Psoas muscle (tissue), 7 donors: ENCODE measurements at regions not wholly inside any gene's neighbourhood (a gene's known extent, or its start where the extent isn't known, plus 50 kb on each side); places are given as distances from the start of the nearest gene placed in this dataset.
"Not testable (repeated sequence)": the region's sequence is repeated elsewhere in the genome, so short reads cannot be mapped to it uniquely, and the experiment has no call there.

ENCODE experiments used
- ATAC-seq, 4 donors: fragments of 200-7000 bp; cut with Tn5 transposase; one replicate each; pipeline ENCODE4 v1.9.1; 2020; ENCODE audit warnings: moderate library complexity in 3 of 4, mild to moderate bottlenecking in 2 of 4
- DNase-seq, 2 donors: peaks; one replicate each; pipeline ENCODE4 v3.0.0-alpha.2; 2020
- H3K27ac ChIP-seq: fragments of 200-600 bp; one replicate; pipeline ENCODE4 v1.8.0; 2022
- H3K27me3 ChIP-seq, 3 donors: fragments of 200-600 bp in 1 of 3; one replicate each; pipeline versions ENCODE4 v1.6.1 to v1.8.0; 2013 to 2022; ENCODE audit warnings: low read length in 2 of 3, mild to moderate bottlenecking in 2 of 3, moderate library complexity in 1 of 3; ENCODE audit not compliant: insufficient read depth in 3 of 3
- H3K36me3 ChIP-seq, 2 donors: fragments of 200-600 bp in 1 of 2; one replicate each; pipeline versions ENCODE4 v1.6.1 to v1.8.0; 2013 to 2022; ENCODE audit warnings: low read depth in 1 of 2, mild to moderate bottlenecking in 1 of 2, moderate library complexity in 1 of 2; ENCODE audit not compliant: insufficient read depth in 1 of 2
- H3K4me1 ChIP-seq: fragments of 200-600 bp; one replicate; pipeline ENCODE4 v1.8.0; 2022
- H3K4me3 ChIP-seq: fragments of 200-600 bp; one replicate; pipeline ENCODE4 v1.8.0; 2022; ENCODE audit warnings: mild to moderate bottlenecking
- H3K9me3 ChIP-seq: fragments of 200-600 bp; one replicate; pipeline ENCODE4 v1.8.0; 2022
- WGBS, 3 donors: extraction: QIAGEN DNeasy Blood & Tissue Kit; methylation state at CpG; one replicate each; pipeline versions ENCODE4 v1.1.6 to v1.1.7; 2013; 5-methylcytosine and 5-hydroxymethylcytosine counted together
- intact Hi-C, 2 donors: fragments of 100-400 bp; cut with DNase I; formaldehyde crosslinking; loops; one replicate each; pipeline versions ENCODE4 v1.11.0 to v1.14.2; 2022
- TF ChIP-seq, protein P1 (sequence below): fragments of 200-600 bp; IDR thresholded peaks from one replicate; pipeline ENCODE4 v1.8.0; 2022; ENCODE audit warnings: antibody characterized with exemption
- donor health status: healthy with polysubstance abuse.
- donor health status: DM: no; HTN: no; CAD: no; lungs with moderate emphysema.
- donor health status: Bipolar disorder and iron deficiency.
- donor health status: healthy.
- donor health status: DM: yes; HTN: yes; CAD: no.
- donor health status: DM: no; HTN: no; CAD: no.
- donor health status: DM: yes; HTN: yes; CAD: no.

DNA sequence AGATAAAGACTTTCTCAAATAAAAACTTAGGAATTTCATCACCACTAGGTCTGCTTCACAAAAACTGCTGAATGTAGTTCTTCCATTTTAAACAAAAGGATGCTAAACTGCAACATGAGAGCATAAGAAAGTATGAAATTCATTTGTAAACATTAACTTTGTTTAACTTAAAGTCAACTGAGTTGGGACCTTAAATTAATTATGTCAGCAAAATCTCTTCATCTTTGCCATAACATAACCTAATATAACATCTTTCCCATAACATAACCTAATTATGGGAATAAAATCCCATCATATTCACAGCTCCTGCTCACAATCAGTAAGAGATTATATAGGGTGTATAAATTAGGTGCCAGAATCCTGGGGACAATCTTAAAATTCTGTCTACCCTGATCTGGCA lies 78.8 kb upstream of the PCSK5 start:
- Histone ChIP-seq H3K9me3 (peaks cover 31% of the 10 kb centered on the region), H3K27me3 (no peaks in the 10 kb centered on the region), H3K4me3 (no peak overlapping the region), H3K4me1 (no peaks in the 10 kb centered on the region), H3K36me3 (no peaks in the 10 kb centered on the region), H3K27ac (no peak overlapping the region)
- DNase-seq (no peak), ATAC-seq (no peak)
- intact Hi-C loops = no loop called here
- TF ChIP-seq, protein P1, sequence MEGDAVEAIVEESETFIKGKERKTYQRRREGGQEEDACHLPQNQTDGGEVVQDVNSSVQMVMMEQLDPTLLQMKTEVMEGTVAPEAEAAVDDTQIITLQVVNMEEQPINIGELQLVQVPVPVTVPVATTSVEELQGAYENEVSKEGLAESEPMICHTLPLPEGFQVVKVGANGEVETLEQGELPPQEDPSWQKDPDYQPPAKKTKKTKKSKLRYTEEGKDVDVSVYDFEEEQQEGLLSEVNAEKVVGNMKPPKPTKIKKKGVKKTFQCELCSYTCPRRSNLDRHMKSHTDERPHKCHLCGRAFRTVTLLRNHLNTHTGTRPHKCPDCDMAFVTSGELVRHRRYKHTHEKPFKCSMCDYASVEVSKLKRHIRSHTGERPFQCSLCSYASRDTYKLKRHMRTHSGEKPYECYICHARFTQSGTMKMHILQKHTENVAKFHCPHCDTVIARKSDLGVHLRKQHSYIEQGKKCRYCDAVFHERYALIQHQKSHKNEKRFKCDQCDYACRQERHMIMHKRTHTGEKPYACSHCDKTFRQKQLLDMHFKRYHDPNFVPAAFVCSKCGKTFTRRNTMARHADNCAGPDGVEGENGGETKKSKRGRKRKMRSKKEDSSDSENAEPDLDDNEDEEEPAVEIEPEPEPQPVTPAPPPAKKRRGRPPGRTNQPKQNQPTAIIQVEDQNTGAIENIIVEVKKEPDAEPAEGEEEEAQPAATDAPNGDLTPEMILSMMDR = no peak

DNA sequence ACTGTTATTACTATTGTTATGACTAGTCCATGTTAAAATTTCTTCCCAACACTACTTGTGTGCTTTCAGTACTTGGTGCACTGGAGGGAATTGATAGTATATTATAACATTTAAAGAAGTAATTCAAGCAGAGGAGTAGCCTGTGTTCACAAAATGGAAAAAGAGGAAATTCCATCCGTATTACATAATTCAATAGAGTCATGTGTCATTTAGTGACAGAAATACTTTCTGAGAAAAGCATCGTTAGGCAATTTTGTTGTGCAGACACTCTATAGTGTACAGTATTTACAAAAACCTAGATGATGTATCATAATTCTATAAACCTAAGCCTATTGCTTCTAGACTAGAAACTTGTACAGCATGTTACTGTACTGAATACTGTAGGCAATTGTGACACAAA lies 78.3 kb upstream of the PCSK5 start:
- Histone ChIP-seq H3K27me3 (no peaks in the 10 kb centered on the region), H3K9me3 (peaks cover 32% of the 10 kb centered on the region), H3K27ac (no peak overlapping the region), H3K4me1 (no peaks in the 10 kb centered on the region), H3K4me3 (no peak overlapping the region), H3K36me3 (no peaks in the 10 kb centered on the region)
- no peak for DNase-seq
- TF ChIP-seq, protein P1 = no peak
- intact Hi-C loops = no loop called here
- WGBS, 3 donors = 54 to 66% (median 59%) methylated on average over 2 of the region's 2 CpGs
- no peak for ATAC-seq

DNA sequence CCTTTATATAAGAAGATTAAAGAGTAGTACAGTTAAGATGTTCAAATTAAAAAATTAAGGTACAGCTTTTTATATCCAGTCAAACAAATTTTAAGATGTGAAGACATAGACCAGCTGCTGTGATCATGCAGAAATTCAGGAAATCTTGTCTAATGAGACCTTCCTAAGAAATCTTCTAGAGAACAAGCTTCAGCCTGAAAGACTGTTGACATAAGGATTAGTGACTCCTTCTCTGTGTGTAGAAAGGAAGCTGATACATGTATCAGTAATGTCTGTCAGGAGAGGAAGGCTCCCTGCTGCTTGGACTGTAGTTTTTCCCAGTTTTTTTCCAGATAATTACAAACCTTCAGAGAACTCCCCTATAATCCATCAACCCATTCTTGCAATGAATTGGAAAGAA lies 75.8 kb upstream of the PCSK5 start:
- Histone ChIP-seq H3K27ac (no peak overlapping the region), H3K4me1 (no peaks in the 10 kb centered on the region), H3K9me3 (peaks cover 37% of the 10 kb centered on the region), H3K36me3 (no peaks in the 10 kb centered on the region), H3K4me3 (no peak overlapping the region), H3K27me3 (no peaks in the 10 kb centered on the region)
- DNase-seq = no peak
- intact Hi-C loops = no loop called here
- no peak for ATAC-seq
- TF ChIP-seq, protein P1 = no peak

DNA sequence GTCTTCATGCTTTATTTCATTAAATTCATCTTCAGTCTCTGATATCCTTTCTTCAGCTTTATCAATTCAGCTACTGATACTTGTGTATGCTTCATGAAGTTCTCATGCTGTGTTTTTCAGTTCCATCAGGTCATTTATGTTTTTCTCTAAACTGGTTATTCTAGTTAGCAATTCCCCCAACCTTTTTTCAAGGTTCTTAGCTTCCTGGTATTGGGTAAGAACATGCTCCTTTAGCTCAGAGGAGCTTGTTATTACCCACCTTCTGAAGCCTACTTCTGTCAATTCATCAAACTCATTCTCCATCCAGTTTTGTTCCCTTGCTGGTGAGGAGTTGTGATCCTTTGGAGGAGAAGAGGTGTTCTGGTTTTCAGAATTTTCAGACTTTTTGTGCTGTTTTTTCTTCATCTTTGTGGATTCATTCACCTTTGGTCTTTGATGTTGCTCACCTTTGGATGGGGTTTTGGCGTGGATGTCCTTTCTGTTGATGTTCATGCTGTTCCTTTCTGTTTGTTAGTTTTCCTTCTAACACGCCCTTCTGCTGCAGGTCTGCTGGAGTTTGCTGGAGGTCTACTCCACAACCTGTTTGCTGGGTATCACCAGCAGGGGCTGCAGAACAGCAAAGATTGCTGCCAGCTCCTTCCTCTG lies 69.9 kb upstream of the PCSK5 start:
- H3K4me1 ChIP-seq, H3K27ac ChIP-seq, H3K36me3 ChIP-seq, H3K4me3 ChIP-seq, DNase-seq, H3K27me3 ChIP-seq, intact Hi-C loops, ATAC-seq: not testable (repeated sequence)
- 94 to 95% (median 95%) methylated on average over 2 of the region's 2 CpGs for WGBS, 3 donors
- H3K9me3 ChIP-seq = peaks cover 16% of the 10 kb centered on the region

DNA sequence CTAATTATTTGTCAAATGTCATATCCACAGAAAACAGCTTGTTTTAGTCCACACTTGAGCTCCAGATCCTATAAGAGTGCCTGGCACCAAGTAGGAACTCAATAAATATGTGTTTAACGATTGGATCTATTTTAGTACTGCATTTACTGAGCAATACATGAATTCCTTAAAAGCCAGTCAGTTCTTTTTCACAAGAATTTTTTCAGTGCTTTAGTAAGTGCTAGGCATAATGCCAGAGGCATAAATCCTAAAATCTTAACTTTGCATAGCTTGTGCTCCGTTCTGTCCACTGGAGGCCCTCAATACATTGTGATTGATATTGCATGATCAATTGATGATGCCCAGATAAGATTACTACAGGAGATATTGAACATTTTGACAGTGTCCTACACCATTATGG lies 67.3 kb upstream of the PCSK5 start:
- no peak for ATAC-seq
- no peak overlapping the region for H3K4me3 ChIP-seq

More for the DNA sequence above, 67.3 kb upstream of the PCSK5 start:
- WGBS, 3 donors = 53 to 60% (median 55%) methylated on average over 2 of the region's 2 CpGs
- Histone ChIP-seq H3K4me1 (peaks cover 4% of the 10 kb centered on the region), H3K27me3 (peaks cover 0 to 1% (median 0%) of the 10 kb centered on the region in 3 donors), H3K27ac (no peak overlapping the region), H3K9me3 (no peaks in the 10 kb centered on the region), H3K36me3 (no peaks in the 10 kb centered on the region)
- TF ChIP-seq, protein P1 = no peak
- no peak for DNase-seq
- intact Hi-C loops = no loop called here
